GM10266 (cell line): ENCODE measurements at regions not wholly inside any gene's neighbourhood (a gene's known extent, or its start where the extent isn't known, plus 50 kb on each side); places are given as distances from the start of the nearest gene placed in this dataset.

Experiments used
- DNase-seq: peaks from one replicate; pipeline ENCODE4 v3.0.0; 2012; ENCODE audit errors: extremely low spot score
- TF ChIP-seq, protein P1 (sequence below): IDR thresholded peaks from 2 replicates; pipeline ENCODE4 v1.5.1; 2012; ENCODE audit warnings: mild to moderate bottlenecking, low read depth; ENCODE audit not compliant: control insufficient read depth, insufficient read depth; ENCODE audit errors: missing control alignments

GRCh38 chr3:55163421-55163820, 235.6 kb upstream of the LRTM1 start:
- no peak for DNase-seq
- TF ChIP-seq, protein P1, sequence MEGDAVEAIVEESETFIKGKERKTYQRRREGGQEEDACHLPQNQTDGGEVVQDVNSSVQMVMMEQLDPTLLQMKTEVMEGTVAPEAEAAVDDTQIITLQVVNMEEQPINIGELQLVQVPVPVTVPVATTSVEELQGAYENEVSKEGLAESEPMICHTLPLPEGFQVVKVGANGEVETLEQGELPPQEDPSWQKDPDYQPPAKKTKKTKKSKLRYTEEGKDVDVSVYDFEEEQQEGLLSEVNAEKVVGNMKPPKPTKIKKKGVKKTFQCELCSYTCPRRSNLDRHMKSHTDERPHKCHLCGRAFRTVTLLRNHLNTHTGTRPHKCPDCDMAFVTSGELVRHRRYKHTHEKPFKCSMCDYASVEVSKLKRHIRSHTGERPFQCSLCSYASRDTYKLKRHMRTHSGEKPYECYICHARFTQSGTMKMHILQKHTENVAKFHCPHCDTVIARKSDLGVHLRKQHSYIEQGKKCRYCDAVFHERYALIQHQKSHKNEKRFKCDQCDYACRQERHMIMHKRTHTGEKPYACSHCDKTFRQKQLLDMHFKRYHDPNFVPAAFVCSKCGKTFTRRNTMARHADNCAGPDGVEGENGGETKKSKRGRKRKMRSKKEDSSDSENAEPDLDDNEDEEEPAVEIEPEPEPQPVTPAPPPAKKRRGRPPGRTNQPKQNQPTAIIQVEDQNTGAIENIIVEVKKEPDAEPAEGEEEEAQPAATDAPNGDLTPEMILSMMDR, result no peak

GRCh38 chr3:55162031-55162795, 234.4 kb upstream of the LRTM1 start:
- DNase-seq, result no peak
- TF ChIP-seq, protein P1, result no peak

DNA sequence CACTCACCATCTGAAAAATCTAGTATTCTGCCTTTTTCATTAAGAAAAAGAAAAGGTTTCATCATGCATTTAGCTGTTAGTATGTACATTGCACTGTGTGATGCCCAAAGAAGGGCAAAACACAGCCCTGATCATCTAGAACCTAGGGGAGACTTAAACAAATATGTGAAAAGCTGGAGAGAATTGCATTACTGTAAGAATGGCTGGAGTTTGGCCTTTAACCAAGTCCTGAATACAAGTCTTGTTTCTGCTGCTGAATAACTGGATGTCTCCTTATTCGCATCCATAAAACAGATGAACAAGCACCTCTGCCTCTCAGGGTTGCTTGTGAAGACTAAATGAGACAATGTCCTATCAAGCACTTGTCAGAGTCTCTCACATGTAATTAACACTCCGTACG, 233.4 kb upstream of the LRTM1 start:
- TF ChIP-seq, protein P1, result no peak
- DNase-seq, result no peak

- TF ChIP-seq, protein P1, result no peak
- DNase-seq, result no peak
Observed at GRCh38 chr3:55160241-55160983, 232.6 kb upstream of the LRTM1 start.

- no peak for DNase-seq
- TF ChIP-seq, protein P1, result no peak
Observed at GRCh38 chr3:55159711-55160110, 231.9 kb upstream of the LRTM1 start.

DNA sequence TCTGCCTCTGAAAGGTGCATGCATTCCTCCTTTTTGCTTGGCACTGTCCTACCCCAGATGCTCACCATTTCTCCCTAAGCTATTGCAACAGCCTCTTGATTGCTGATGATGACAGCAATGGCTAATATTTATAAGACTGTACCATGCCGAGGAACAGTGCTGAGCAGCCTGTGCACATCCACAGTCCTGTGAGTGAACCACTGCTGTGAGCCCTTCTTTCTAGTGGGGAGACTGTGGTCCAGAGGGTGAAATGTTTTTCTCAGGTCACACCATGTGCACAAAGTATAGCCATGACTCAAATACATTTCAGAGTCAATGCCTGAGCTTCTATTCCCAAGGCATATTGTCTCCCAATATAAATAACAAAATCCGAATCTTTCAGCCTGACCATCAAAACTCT, 231.2 kb upstream of the LRTM1 start:
- TF ChIP-seq, protein P1, result no peak
- DNase-seq, result no peak

DNA sequence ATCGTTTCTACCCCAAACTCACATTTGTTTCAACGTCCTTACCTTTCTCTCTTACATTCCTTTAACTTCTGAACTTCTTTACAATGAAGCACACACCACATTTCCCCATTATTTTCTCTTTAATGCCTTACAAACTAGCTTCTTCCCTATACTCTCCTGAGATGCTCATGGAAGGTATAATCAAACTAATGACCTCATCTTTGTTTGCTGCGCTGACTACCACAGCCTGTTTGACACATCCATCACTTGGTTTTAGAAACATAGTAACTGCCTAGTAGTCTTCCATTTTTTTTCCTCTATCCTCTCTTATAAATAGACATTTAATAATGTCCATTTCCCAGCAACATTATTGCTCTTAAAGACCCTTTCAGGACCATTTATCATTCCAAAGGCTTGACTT, 230.5 kb upstream of the LRTM1 start:
- TF ChIP-seq, protein P1, result no peak
- no peak for DNase-seq
